GM18519 (cell line): ENCODE measurements at regions not wholly inside any gene's neighbourhood (a gene's known extent, or its start where the extent isn't known, plus 50 kb on each side); places are given as distances from the start of the nearest gene placed in this dataset.

Experiments used
- ATAC-seq: cut with Tn5 transposase; IDR thresholded peaks from one replicate; pipeline ENCODE4 v1.9.1; 2021; ENCODE audit warnings: mild to moderate bottlenecking, moderate library complexity; ENCODE audit not compliant: unreplicated experiment, low FRiP score

- ATAC-seq = no peak
These were observed 395.3 kb upstream of the PITX2 start for GRCh38 chr4:111018216-111018615.

GRCh38 chr4:111020476-111020875 lies 397.6 kb upstream of the PITX2 start:
- ATAC-seq = no peak

GRCh38 chr4:111020961-111021360 lies 398.1 kb upstream of the PITX2 start:
- ATAC-seq = no peak

- ATAC-seq = no peak
These were observed 399.9 kb upstream of the PITX2 start for GRCh38 chr4:111022758-111023157.

- ATAC-seq = no peak
These were observed 404.6 kb upstream of the PITX2 start for GRCh38 chr4:111027526-111027925.

GRCh38 chr4:111028795-111029194 lies 405.9 kb upstream of the PITX2 start:
- no peak for ATAC-seq

- no peak for ATAC-seq
These were observed 408.2 kb upstream of the PITX2 start for GRCh38 chr4:111031001-111031579.

GRCh38 chr4:111031596-111031995 lies 408.7 kb upstream of the PITX2 start:
- no peak for ATAC-seq

- no peak for ATAC-seq
These were observed 414.9 kb upstream of the PITX2 start for GRCh38 chr4:111037591-111038360.

GRCh38 chr4:111040904-111041303 lies 418.0 kb upstream of the PITX2 start:
- ATAC-seq = no peak

GRCh38 chr4:111043286-111043685 lies 420.4 kb upstream of the PITX2 start:
- ATAC-seq = no peak

- ATAC-seq = no peak
These were observed 423.1 kb upstream of the PITX2 start for GRCh38 chr4:111045992-111046391.

GRCh38 chr4:111046811-111047210 lies 423.9 kb upstream of the PITX2 start:
- no peak for ATAC-seq

GRCh38 chr4:111048316-111048715 lies 425.4 kb upstream of the PITX2 start:
- ATAC-seq = no peak

- no peak for ATAC-seq
These were observed 441.6 kb upstream of the PITX2 start for GRCh38 chr4:111064342-111064993.

- ATAC-seq = no peak
These were observed 443.1 kb upstream of the PITX2 start for GRCh38 chr4:111066001-111066400.

- no peak for ATAC-seq
These were observed 443.6 kb upstream of the PITX2 start for GRCh38 chr4:111066447-111066846.

- ATAC-seq = no peak
These were observed 444.0 kb upstream of the PITX2 start for GRCh38 chr4:111066887-111067286.

GRCh38 chr4:111068883-111069282 lies 446.0 kb upstream of the PITX2 start:
- ATAC-seq = no peak

- ATAC-seq = no peak
These were observed 447.5 kb upstream of the PITX2 start for GRCh38 chr4:111070390-111070789.

- ATAC-seq = no peak
These were observed 451.7 kb upstream of the PITX2 start for GRCh38 chr4:111074523-111075114.
